Epithelial cell of proximal tubule (primary cell): ENCODE measurements at regions not wholly inside any gene's neighbourhood (a gene's known extent, or its start where the extent isn't known, plus 50 kb on each side); places are given as distances from the start of the nearest gene placed in this dataset.

ENCODE experiments used
- DNase-seq: peaks from one replicate; pipeline ENCODE4 v3.0.0-alpha.2; 2011; ENCODE audit warnings: low read depth
- H3K4me3 ChIP-seq: 2 replicates; pipeline ENCODE4 v1.5.1; 2011; ENCODE audit warnings: low read depth, mild to moderate bottlenecking, low read length
- CTCF ChIP-seq: conservative IDR thresholded peaks from 2 replicates; pipeline ENCODE4 v1.5.1; 2012; ENCODE audit warnings: low read depth, mild to moderate bottlenecking, low read length

DNA sequence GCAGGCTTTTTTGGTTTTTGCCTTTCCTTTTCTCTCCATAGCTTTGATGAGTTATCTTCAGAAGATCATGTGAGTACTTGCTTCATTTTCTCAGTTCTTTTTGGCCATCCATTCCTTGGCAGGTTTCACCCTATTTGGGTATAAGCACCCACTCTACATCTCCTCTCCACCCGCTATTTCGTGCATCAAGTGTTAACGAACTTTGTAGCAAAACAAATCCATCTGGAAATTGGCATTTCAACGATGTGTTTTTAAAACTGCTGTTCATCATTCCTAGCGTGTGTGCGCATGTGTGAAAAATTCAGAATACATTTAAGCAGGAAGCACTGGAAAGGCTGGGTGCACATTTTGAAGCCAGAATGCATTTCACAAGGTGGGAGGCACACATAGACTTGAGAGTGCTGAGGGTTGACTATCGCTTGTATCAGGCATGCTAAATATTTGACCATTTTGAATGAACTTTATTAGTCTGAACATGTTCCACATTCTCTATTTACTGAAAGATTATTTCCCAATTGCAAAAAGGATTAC is 89.7 kb upstream of the FHIT start:
- DNase-seq = no peak
- TF ChIP-seq CTCF = no peak
- H3K4me3 ChIP-seq = no peak overlapping the region

GRCh38 chr3:61343543-61343942 is 92.3 kb upstream of the FHIT start:
- no peak for TF ChIP-seq CTCF
- DNase-seq = no peak
- no peak overlapping the region for H3K4me3 ChIP-seq

DNA sequence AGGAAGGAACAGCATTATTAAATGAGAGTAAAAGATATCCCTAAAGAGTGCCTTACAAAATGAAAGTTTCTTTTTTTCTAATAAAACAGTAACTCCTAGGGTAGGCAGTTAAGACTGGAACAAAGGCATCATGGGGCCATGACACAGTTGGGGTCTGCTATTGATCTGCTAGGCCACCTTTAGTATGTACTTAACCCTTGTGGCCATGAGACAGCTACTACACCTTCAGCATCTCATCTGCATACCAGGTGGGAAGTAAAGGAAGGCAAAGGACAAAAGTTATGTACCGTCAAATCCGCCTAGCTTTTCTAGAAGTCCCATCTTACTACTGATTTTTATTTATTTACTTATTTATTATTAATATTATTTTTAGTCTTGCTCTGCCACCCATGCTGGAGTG is 93.8 kb upstream of the FHIT start:
- no peak overlapping the region for H3K4me3 ChIP-seq
- TF ChIP-seq CTCF = no peak
- no peak for DNase-seq

DNA sequence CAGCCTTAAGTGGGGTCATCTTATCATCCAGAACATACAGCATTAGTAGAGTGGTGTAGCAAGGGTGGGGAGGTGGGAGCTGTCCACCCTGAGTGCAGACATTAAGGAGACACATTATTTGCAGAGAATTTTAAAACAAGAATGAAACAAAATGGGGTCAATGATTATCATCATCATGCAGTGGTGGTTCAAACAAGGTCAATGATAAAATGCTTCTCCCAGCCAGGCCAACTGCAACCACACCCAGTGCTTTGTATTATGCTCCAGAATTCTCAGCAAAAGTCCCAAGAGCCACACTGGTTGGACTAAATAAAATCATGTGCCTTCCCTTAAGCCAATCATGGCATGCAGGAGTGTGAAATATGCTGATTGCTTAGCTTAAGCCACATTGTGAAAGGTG is 96.7 kb upstream of the FHIT start:
- no peak for TF ChIP-seq CTCF
- DNase-seq = no peak
- no peak overlapping the region for H3K4me3 ChIP-seq

DNA sequence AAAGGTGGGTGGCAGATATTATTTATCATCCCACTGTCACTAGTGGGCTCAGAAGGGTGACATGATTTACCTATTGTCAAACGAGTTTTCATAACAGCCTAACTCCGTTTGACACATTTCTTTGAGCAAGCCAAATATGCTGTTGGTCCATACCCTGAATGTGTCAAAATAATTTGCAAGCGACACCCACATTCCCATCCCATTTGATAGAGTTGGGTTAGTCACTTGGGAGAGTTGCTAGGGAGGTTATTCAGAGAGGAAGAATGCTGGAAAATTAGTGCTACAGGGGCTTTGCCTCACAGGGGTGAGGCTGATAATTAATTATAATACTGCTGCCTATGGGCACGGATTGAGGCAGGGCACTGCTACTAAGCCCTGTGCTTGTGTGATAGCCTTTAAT is 98.5 kb upstream of the FHIT start:
- H3K4me3 ChIP-seq = no peak overlapping the region
- no peak for TF ChIP-seq CTCF
- no peak for DNase-seq

DNA sequence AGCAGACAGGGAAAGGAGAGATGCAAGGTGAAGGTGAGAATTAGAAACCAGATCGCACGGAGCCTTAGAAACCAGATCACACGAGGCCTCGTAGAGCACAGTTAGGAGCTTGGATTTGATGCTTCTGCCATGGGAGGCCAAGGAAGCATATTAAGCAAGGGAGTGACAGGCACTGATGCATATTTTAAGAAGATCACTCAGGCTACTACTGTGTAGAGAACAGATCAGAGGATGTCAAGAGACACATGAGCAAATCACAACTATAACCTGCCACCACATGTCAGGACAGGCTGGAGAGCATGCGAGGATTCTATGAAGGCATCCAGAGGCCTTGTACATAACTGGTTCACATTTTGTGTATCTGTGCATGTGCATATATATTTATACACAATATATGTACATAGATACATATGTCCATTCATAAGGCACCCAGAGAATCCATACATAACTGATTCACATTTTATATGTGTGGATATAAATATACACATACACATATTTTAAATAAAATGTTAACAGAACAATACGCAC is 99.6 kb upstream of the FHIT start:
- H3K4me3 ChIP-seq = no peak overlapping the region
- TF ChIP-seq CTCF = no peak
- no peak for DNase-seq

DNA sequence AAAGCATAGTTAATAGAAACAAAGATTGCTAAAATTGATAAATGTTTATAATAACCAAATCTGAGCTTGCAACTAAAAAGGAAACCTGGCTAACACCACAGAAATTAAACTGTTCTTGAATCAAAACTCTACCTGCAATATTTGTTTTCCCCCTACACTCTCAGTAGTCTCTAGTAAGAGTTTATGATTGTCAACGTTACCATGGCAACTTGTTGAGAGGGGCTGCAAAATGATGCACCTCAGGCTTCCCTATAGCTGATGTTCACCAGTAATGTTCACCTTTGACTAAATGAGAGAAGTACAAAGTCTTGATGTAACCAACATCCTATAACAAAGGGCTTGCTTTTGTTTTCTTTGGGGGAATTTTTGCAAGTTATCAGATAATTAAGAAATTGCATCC is 101.1 kb upstream of the FHIT start:
- no peak for DNase-seq
- no peak for TF ChIP-seq CTCF
- H3K4me3 ChIP-seq = no peak overlapping the region
